ENCODE measurements at regions not wholly inside any gene's neighbourhood (a gene's known extent, or its start where the extent isn't known, plus 50 kb on each side); places are given as distances from the start of the nearest gene placed in this dataset.
"Not testable (repeated sequence)": the region's sequence is repeated elsewhere in the genome, so short reads cannot be mapped to it uniquely, and the experiment has no call there.

DNA sequence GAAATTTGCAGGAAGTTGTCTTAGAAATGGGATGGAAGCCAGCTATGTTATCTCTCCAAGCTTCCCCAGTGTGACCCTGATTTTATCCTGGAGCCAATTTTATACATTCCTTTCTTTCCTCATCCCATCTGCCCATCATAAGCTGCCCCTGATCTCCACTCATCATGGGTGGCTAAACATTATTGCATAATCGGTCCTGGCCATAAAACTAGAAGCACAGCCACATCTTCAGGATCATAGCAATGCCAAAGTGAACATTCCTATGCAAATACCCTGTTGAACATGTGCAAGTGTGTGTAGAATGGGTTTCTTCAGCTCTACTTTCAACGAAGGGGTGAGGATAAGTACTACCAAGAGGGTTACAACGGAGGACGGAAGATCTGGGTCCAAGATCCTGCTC lies 50.6 kb upstream of the COG2 start:
- no peak for DNase-seq

GRCh38 chr1:230589951-230590350 lies 52.3 kb upstream of the COG2 start:
- no peak for DNase-seq

GRCh38 chr1:230588323-230588746 lies 53.9 kb upstream of the COG2 start:
- no peak for DNase-seq

GRCh38 chr1:230587061-230587460 lies 55.2 kb upstream of the COG2 start:
- DNase-seq, result no peak

DNA sequence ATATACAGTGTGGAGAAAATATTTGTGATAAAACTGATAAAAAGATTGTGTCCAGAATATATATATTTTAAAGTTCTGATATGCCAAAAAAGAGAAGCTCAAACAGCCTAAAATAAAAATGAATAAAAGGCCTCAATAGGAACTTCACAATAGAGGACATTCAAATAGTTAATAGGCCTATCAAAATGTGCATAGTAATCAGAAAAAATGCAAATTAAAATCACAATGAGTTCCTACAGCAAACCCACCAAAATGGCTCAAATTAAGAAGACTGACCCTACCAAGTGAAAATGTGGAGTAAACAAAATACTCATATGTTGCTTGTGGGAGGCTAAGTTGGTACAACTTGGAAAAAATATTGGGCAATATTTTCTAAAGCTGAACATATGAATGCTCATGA lies 57.6 kb upstream of the COG2 start:
- no peak for DNase-seq

DNA sequence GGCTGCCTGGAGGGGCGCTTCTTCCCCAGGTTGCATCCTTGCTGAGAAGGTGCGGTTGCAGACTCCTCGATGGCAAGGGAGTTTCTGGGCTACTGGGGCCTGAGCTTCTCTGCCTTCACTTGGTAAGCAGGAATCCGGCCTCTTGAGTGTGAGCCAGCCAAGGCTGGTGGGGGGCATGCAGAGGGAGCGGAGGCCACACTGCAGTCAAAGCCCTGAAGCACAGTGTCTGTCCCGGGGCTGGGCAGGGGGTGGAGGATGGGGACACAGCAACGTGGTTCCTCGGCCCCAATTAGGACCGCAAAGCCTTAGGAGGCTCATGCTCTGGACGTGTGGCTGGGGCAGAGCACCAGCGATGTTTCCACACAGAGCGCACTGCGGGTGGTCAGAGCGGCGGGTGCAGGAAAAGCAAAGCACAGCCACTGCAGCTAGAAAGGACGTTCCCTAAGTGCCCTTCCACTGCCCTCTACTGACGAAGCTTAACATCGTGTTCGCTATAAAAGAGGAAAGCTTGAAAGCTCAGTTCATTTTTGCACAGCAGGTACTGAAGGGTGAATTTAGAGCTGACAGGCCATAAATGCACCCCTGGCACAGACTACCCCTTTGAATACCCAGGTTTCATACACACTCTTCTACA lies 60.7 kb upstream of the COG2 start:
- DNase-seq, result peak; percentile 17

GRCh38 chr1:230578616-230579015 lies 63.7 kb upstream of the COG2 start:
- no peak for DNase-seq

DNA sequence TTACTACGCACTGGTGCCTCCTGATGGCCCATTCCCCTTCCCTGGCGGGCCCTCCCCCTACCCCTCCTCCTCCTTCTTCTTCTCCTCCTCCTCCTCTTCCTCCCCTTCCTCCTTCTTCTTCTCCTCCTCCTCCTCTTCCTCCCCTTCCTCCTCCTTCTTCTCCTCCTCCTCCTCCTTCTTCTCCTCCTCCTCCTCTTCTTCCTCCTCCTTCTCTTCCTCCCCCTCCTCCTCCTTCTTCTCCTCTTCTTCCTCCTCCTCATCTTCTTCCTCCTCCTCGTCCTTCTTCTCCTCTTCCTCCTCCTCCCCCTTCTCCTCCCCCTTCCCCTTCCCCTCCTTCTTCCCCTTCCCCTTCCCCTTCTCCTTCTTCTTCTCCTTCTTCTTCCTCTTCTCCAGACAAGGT lies 64.7 kb upstream of the COG2 start:
- DNase-seq, result no peak

DNA sequence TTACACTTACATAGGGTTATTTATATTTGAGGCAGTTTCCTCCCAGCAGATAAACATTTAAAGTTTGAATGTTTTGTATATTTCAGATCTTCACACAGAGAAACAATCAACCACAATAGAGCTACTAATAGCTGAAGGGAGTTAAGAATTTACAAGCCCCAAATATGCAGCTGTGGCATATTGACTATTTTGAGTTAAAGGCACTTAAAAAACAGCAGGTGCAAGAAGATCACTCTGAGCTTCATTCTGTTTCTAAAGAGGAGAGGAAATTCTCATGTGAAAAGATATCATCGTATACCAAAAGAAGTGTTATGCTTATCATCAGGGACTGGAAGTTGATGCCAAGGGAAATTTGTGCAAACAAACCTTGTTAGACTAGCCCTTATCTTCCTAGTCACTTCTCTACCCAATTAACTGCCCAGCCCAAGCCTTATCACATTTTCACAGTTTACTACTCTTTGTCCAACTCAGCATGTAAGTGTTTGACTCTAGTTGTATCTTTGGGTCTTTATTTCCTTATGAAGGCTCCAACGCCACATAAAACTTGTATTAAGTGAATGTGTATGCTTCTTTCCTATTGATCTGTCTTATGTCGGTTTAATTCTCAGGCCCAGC lies 66.3 kb upstream of the COG2 start:
- DNase-seq, result no peak

DNA sequence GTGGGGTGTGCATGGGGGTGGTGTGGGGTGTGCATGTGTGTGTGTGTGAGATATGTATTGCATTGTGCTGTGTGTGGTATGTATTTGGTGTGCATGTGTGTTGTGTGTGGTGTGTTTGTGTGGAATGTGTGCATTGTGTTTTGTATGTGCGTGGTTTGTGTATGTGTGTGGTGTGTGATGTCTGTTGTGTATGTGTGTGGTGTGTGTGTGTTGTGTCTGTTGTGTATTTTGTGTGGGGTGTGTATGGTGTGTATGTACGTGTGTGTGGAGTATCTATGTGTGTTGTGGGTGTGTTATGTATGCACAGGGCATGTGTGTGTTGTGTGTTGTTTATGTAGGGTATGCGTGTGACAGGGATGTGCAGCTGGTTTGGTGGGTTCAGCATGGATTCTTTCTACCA lies 67.8 kb upstream of the COG2 start:
- DNase-seq, result no peak

- DNase-seq, result peak; percentile 62
Observed at GRCh38 chr1:230573658-230574057, 68.6 kb upstream of the COG2 start.

- DNase-seq, result peak; percentile 75
Observed at GRCh38 chr1:230572121-230573105, 69.9 kb upstream of the COG2 start.

- DNase-seq, result peak; percentile 1
Observed at GRCh38 chr1:230570724-230571360, 71.4 kb upstream of the COG2 start.

GRCh38 chr1:230569201-230569600 lies 73.1 kb upstream of the COG2 start:
- DNase-seq, result no peak

DNA sequence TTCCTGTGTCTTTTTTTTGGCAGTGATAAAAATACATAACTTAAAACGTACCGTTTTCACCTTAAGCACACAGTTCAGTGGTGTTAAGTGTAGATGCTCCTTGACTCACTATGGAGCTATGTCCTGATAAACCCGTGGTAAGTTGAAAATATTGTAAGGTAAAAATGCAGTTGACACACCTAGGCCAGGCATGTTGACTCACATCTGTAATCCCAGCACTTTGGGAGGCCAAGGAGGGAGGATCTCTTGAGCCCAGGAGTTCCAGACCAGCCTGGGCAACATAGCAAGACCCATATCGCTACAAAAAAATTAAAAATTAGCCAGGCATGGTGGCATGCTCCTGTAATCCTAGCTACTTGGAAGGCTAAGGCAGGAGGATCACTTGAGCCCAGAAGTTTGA lies 73.6 kb upstream of the COG2 start:
- DNase-seq, result no peak

GRCh38 chr1:230568008-230568407 lies 74.3 kb upstream of the COG2 start:
- no peak for DNase-seq

DNA sequence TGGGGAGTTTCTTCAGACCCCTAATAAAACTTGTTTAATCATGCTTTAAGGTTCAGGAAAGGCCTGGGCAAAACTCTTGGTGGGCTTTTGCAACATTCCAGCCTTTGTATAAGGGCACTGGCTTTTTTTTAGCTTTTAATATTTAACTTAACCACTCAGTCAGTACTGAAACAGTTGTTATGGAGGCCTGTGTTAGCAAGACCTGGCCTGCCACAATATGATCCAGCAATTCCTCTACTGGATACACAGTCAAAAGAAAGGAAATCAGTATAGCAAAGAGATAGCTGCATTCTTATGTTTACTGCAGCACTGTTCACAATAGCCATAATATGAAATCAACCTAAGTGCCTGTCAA lies 75.1 kb upstream of the COG2 start:
- no peak for DNase-seq

- DNase-seq, result not testable (repeated sequence)
Observed at GRCh38 chr1:230566532-230567220, 75.6 kb upstream of the COG2 start.

DNA sequence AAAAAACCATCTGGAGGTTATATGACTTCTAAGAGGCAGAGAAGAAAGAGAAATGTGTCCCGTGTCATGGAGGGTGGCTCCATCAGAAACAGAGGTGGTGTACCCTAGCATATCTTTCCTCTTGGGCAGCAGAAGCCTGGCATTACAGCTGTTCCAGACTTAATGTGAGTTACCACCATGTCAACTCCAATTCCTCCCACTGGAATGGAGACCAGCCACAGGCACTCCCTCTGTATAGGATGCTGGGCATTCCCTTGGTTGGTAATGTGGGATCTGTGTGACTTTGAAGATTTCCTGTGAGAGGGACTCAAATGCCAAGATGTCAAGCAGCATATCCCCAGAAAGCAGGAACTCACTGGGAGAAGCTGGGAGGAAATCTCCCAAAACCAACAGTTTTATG lies 77.1 kb upstream of the COG2 start:
- no peak for DNase-seq

DNA sequence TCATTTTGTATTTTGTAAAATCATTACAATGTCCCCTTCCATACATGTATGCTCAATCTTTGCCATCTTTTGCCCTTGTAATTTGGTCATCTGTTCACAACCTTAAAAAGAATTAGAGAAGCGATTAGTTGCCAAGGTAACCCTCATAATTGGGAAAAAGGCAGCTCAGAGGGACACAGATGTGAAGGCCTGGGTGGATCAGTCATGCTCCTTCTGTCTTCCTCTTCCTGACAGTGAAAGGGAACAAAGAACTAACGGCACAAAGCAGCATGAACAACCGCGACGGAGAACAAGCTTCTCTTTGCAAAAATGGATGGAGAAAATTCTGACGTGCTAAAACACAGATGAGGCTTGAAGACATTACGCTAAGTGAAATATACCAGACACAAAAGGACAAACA lies 78.7 kb upstream of the COG2 start:
- DNase-seq, result peak; percentile 56

- DNase-seq, result no peak
Observed at GRCh38 chr1:230561570-230561969, 80.7 kb upstream of the COG2 start.

DNA sequence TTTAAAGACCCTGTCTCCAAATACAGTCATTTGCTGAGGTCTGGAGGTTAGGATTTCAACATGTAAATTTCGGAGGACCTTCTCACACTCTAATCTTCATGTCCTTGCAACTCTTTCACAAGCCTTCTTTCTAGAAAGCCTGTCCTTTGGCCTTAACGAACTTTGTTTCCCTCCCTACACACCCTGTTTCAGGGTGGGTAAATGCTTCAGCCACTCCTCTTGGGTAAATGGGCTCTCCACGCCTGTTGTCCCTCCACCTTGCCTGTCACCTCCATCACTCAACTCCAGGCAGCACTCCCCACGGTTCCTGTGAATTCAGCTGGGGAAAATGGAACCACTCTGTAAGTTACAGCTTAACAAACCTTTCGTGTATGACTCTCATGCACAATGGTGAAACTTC lies 84.0 kb upstream of the COG2 start:
- DNase-seq, result no peak

DNA sequence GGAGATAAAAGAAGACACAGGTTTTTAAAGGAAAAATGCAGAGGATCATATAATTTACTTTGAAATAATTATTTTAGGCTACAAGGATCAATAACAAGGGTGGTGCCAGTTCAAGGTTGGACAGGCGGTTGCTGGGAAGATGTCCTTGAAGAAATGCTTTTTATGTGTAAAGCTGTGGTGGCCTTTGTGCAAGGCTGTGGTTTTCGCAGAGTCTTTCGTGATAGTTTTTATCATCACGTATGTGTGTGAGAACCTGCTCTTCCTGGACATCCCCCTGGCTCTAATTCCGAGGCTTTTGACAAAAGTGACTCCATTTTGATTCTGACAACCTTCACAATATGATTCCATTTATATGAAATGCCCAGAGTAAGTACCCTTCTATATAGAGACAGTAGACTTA lies 85.8 kb upstream of the COG2 start:
- no peak for DNase-seq

Data from MV-4-11 (cell line).